ENCODE measurements at regions not wholly inside any gene's neighbourhood (a gene's known extent, or its start where the extent isn't known, plus 50 kb on each side); places are given as distances from the start of the nearest gene placed in this dataset.

GRCh38 chr6:141783585-141783984 lies 349.1 kb upstream of the GJE1 start:
- TF ChIP-seq CTCF (IDR thresholded peaks at IDR 0.05) (no peak), POLR2A (IDR thresholded peaks at IDR 0.05) (no peak)

Data from heart left ventricle (tissue), 13 donors.